ENCODE measurements at regions not wholly inside any gene's neighbourhood (a gene's known extent, or its start where the extent isn't known, plus 50 kb on each side); places are given as distances from the start of the nearest gene placed in this dataset.

DNA sequence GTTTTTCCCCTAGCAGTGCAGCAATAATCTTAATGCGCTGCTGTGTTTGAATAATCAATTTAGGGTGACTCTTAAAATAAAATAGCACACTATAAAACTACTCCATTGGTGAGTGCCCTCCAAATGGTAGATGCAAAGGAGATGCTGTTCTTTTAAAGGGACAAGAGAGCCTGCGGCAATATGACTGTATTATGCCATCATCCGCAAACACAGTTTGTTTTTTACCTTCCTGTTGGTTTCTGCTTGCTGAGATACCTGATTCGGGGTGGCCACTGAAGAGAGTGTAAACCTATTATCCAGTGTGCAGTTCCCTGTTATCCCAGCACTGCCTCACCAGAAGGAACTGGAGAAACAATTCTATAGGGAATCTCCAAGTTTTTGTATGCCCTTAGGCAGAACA, 523.1 kb upstream of the TGFBR2 start (continued):
- TF ChIP-seq, protein P1, sequence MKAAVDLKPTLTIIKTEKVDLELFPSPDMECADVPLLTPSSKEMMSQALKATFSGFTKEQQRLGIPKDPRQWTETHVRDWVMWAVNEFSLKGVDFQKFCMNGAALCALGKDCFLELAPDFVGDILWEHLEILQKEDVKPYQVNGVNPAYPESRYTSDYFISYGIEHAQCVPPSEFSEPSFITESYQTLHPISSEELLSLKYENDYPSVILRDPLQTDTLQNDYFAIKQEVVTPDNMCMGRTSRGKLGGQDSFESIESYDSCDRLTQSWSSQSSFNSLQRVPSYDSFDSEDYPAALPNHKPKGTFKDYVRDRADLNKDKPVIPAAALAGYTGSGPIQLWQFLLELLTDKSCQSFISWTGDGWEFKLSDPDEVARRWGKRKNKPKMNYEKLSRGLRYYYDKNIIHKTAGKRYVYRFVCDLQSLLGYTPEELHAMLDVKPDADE (IDR thresholded peaks at IDR 0.05) = no peak
- TF ChIP-seq EZH2 (IDR thresholded peaks at IDR 0.05; ENCODE audit: low read depth, unreplicated experiment) (no peak), STAT1 (IDR thresholded peaks at IDR 0.05; ENCODE audit: unreplicated experiment) (no peak)

DNA sequence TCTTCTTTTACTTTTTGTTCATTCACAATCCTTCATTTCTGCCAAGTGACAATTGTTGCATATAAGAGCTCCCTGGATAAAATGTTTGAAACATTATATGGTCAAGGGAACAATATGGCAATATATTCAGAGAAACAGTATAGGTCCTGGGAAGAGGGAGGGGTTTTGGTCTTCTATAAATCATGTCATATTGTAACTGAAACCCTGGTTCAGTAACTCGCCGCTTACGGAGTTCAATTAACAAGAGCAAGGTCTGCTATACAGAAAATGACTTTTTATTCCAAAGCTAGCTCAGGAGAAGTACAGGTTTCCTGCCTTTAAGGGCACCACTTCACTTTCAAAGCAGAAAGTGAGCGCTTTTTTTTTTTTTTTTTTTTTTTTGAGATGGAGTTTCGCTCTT, 522.1 kb upstream of the TGFBR2 start:
- TF ChIP-seq STAT1 (IDR thresholded peaks at IDR 0.05; ENCODE audit: unreplicated experiment) (no peak), ZNF114 (CRISPR knock-in tag; IDR thresholded peaks at IDR 0.05) (no peak), EZH2 (IDR thresholded peaks at IDR 0.05; ENCODE audit: low read depth, unreplicated experiment) (no peak), EZH2phosphoT487 (IDR thresholded peaks at IDR 0.05; ENCODE audit: unreplicated experiment) (no peak), NANOG (IDR thresholded peaks at IDR 0.05; ENCODE audit: borderline replicate concordance) (no peak), CREB1 (CRISPR knock-in tag; IDR thresholded peaks at IDR 0.05; ENCODE audit: low read depth) (no peak)
- TF ChIP-seq, protein P2, sequence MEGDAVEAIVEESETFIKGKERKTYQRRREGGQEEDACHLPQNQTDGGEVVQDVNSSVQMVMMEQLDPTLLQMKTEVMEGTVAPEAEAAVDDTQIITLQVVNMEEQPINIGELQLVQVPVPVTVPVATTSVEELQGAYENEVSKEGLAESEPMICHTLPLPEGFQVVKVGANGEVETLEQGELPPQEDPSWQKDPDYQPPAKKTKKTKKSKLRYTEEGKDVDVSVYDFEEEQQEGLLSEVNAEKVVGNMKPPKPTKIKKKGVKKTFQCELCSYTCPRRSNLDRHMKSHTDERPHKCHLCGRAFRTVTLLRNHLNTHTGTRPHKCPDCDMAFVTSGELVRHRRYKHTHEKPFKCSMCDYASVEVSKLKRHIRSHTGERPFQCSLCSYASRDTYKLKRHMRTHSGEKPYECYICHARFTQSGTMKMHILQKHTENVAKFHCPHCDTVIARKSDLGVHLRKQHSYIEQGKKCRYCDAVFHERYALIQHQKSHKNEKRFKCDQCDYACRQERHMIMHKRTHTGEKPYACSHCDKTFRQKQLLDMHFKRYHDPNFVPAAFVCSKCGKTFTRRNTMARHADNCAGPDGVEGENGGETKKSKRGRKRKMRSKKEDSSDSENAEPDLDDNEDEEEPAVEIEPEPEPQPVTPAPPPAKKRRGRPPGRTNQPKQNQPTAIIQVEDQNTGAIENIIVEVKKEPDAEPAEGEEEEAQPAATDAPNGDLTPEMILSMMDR (conservative IDR thresholded peaks at IDR 0.05; ENCODE audit: low read depth in 2 of 2) = no peak
- TF ChIP-seq, protein P3, sequence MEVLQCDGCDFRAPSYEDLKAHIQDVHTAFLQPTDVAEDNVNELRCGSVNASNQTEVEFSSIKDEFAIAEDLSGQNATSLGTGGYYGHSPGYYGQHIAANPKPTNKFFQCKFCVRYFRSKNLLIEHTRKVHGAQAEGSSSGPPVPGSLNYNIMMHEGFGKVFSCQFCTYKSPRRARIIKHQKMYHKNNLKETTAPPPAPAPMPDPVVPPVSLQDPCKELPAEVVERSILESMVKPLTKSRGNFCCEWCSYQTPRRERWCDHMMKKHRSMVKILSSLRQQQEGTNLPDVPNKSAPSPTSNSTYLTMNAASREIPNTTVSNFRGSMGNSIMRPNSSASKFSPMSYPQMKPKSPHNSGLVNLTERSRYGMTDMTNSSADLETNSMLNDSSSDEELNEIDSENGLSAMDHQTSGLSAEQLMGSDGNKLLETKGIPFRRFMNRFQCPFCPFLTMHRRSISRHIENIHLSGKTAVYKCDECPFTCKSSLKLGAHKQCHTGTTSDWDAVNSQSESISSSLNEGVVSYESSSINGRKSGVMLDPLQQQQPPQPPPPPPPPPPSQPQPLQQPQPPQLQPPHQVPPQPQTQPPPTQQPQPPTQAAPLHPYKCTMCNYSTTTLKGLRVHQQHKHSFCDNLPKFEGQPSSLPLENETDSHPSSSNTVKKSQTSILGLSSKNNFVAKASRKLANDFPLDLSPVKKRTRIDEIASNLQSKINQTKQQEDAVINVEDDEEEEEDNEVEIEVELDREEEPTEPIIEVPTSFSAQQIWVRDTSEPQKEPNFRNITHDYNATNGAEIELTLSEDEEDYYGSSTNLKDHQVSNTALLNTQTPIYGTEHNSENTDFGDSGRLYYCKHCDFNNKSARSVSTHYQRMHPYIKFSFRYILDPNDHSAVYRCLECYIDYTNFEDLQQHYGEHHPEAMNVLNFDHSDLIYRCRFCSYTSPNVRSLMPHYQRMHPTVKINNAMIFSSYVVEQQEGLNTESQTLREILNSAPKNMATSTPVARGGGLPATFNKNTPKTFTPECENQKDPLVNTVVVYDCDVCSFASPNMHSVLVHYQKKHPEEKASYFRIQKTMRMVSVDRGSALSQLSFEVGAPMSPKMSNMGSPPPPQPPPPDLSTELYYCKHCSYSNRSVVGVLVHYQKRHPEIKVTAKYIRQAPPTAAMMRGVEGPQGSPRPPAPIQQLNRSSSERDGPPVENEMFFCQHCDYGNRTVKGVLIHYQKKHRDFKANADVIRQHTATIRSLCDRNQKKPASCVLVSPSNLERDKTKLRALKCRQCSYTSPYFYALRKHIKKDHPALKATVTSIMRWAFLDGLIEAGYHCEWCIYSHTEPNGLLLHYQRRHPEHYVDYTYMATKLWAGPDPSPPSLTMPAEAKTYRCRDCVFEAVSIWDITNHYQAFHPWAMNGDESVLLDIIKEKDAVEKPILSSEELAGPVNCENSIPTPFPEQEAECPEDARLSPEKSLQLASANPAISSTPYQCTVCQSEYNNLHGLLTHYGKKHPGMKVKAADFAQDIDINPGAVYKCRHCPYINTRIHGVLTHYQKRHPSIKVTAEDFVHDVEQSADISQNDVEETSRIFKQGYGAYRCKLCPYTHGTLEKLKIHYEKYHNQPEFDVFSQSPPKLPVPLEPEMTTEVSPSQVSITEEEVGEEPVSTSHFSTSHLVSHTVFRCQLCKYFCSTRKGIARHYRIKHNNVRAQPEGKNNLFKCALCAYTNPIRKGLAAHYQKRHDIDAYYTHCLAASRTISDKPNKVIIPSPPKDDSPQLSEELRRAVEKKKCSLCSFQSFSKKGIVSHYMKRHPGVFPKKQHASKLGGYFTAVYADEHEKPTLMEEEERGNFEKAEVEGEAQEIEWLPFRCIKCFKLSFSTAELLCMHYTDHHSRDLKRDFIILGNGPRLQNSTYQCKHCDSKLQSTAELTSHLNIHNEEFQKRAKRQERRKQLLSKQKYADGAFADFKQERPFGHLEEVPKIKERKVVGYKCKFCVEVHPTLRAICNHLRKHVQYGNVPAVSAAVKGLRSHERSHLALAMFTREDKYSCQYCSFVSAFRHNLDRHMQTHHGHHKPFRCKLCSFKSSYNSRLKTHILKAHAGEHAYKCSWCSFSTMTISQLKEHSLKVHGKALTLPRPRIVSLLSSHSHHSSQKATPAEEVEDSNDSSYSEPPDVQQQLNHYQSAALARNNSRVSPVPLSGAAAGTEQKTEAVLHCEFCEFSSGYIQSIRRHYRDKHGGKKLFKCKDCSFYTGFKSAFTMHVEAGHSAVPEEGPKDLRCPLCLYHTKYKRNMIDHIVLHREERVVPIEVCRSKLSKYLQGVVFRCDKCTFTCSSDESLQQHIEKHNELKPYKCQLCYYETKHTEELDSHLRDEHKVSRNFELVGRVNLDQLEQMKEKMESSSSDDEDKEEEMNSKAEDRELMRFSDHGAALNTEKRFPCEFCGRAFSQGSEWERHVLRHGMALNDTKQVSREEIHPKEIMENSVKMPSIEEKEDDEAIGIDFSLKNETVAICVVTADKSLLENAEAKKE (CRISPR knock-in tag; IDR thresholded peaks at IDR 0.05) = no peak
- TF ChIP-seq, protein P4, sequence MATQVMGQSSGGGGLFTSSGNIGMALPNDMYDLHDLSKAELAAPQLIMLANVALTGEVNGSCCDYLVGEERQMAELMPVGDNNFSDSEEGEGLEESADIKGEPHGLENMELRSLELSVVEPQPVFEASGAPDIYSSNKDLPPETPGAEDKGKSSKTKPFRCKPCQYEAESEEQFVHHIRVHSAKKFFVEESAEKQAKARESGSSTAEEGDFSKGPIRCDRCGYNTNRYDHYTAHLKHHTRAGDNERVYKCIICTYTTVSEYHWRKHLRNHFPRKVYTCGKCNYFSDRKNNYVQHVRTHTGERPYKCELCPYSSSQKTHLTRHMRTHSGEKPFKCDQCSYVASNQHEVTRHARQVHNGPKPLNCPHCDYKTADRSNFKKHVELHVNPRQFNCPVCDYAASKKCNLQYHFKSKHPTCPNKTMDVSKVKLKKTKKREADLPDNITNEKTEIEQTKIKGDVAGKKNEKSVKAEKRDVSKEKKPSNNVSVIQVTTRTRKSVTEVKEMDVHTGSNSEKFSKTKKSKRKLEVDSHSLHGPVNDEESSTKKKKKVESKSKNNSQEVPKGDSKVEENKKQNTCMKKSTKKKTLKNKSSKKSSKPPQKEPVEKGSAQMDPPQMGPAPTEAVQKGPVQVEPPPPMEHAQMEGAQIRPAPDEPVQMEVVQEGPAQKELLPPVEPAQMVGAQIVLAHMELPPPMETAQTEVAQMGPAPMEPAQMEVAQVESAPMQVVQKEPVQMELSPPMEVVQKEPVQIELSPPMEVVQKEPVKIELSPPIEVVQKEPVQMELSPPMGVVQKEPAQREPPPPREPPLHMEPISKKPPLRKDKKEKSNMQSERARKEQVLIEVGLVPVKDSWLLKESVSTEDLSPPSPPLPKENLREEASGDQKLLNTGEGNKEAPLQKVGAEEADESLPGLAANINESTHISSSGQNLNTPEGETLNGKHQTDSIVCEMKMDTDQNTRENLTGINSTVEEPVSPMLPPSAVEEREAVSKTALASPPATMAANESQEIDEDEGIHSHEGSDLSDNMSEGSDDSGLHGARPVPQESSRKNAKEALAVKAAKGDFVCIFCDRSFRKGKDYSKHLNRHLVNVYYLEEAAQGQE (IDR thresholded peaks at IDR 0.05; ENCODE audit: unreplicated experiment) = no peak
- H3K4me3 Mint-ChIP-seq = peak overlapping the region; percentile 7; the same call in 2 of the 3 replicates
- Histone ChIP-seq H3K4me1 (ENCODE audit: insufficient read depth) (peaks cover 32% of the 10 kb centered on the region), H2AFZ (no peak overlapping the region), H3K4me2 (peak overlapping the region; percentile 30), H3K79me2 (replicated peaks; ENCODE audit: insufficient read depth) (no peaks in the 10 kb centered on the region), H3K36me3 (ENCODE audit: insufficient read depth) (no peaks in the 10 kb centered on the region), H3K9me2 (ENCODE audit: insufficient read depth) (no peaks in the 10 kb centered on the region), H3K27ac (ENCODE audit: low read depth) (no peak overlapping the region), H3K4me3 (peak overlapping the region; percentile 24), H4K20me1 (replicated peaks; ENCODE audit: insufficient read depth) (peaks cover 4% of the 10 kb centered on the region; the same call in 1 of the 2 replicates), H3K27me3 (ENCODE audit: insufficient read depth) (peaks cover 86% of the 10 kb centered on the region), H3F3A (replicated peaks; ENCODE audit: low read depth) (no peaks in the 10 kb centered on the region)
- peaks cover 87% of the 10 kb centered on the region for H3K27me3 Mint-ChIP-seq (ENCODE audit: insufficient read depth, low read depth, poor library complexity)
- no peak for DNase-seq (ENCODE audit: low spot score)
- H3K36me3 Mint-ChIP-seq (ENCODE audit: low read depth) = no peaks in the 10 kb centered on the region
- H3K4me1 Mint-ChIP-seq = peaks cover 31% of the 10 kb centered on the region
- no peak for ATAC-seq
- peaks cover 8% of the 10 kb centered on the region; the same call in 2 of the 3 replicates for H3K9me3 Mint-ChIP-seq
- no peak overlapping the region for H3K27ac Mint-ChIP-seq

All from GM23338 (cell line).